GM12878 (cell line): ENCODE measurements at regions not wholly inside any gene's neighbourhood (a gene's known extent, or its start where the extent isn't known, plus 50 kb on each side); places are given as distances from the start of the nearest gene placed in this dataset.

ENCODE experiments used
- BCL3 ChIP-seq: IDR thresholded peaks from 2 replicates; pipeline ENCODE4 v1.6.1; 2011; ENCODE audit warnings: borderline replicate concordance, low read depth, mild to moderate bottlenecking, moderate library complexity, low read length; ENCODE audit not compliant: insufficient read depth, poor library complexity, severe bottlenecking
- CTCF ChIP-seq, 3 experiments: IDR thresholded peaks in 2 of 3; conservative IDR thresholded peaks in 1 of 3; 2 replicates each; pipeline ENCODE4 v1.5.1; 2011; ENCODE audit warnings: low read depth in 3 of 3, low read length in 3 of 3, mild to moderate bottlenecking in 3 of 3, control low read depth in 2 of 3, moderate library complexity in 2 of 3, inconsistent platforms in 1 of 3, mixed read lengths in 1 of 3; ENCODE audit not compliant: control insufficient read depth in 2 of 3, insufficient read depth in 1 of 3; ENCODE audit errors: extremely low read depth in 1 of 3
- E2F4 ChIP-seq: IDR thresholded peaks from 2 replicates; pipeline ENCODE4 v1.6.1; 2012; ENCODE audit warnings: low read depth, low read length, improper control_type of control experiment
- EZH2 ChIP-seq: IDR thresholded peaks from 2 replicates; pipeline ENCODE4 v1.6.1; 2012; ENCODE audit warnings: low read depth, mild to moderate bottlenecking, control low read depth, inconsistent platforms, low read length, borderline replicate concordance; ENCODE audit not compliant: control insufficient read depth
- MYC ChIP-seq: IDR thresholded peaks from 2 replicates; pipeline ENCODE4 v1.6.1; 2011; ENCODE audit warnings: mild to moderate bottlenecking, low read length, moderate library complexity, inconsistent platforms; ENCODE audit not compliant: insufficient read depth, insufficient replicate concordance, insufficient read length, severe bottlenecking
- POLR2A ChIP-seq: IDR thresholded peaks from 2 replicates; pipeline ENCODE4 v1.6.1; 2011; ENCODE audit warnings: low read depth, mild to moderate bottlenecking, low read length
- POU2F2 ChIP-seq: IDR thresholded peaks from 3 replicates; pipeline ENCODE4 v1.6.1; 2011; ENCODE audit warnings: low read depth, mild to moderate bottlenecking, low read length, borderline replicate concordance
- RFX5 ChIP-seq: IDR thresholded peaks from 2 replicates; pipeline ENCODE4 v1.6.1; 2011; ENCODE audit warnings: low read depth, low read length, improper control_type of control experiment
- ZNF274 ChIP-seq: IDR thresholded peaks from one replicate; pipeline ENCODE4 v1.8.0; 2011; ENCODE audit not compliant: insufficient read length, insufficient read depth
- ZZZ3 ChIP-seq: IDR thresholded peaks from 2 replicates; pipeline ENCODE4 v1.6.1; 2011; ENCODE audit warnings: low read depth; ENCODE audit not compliant: control insufficient read depth, insufficient read length
- TF ChIP-seq, protein P1 (sequence below): IDR thresholded peaks from 2 replicates; pipeline ENCODE4 v1.6.1; 2012; ENCODE audit warnings: low read length, inconsistent platforms

- TF ChIP-seq ZZZ3, result no peak
- TF ChIP-seq, protein P1, sequence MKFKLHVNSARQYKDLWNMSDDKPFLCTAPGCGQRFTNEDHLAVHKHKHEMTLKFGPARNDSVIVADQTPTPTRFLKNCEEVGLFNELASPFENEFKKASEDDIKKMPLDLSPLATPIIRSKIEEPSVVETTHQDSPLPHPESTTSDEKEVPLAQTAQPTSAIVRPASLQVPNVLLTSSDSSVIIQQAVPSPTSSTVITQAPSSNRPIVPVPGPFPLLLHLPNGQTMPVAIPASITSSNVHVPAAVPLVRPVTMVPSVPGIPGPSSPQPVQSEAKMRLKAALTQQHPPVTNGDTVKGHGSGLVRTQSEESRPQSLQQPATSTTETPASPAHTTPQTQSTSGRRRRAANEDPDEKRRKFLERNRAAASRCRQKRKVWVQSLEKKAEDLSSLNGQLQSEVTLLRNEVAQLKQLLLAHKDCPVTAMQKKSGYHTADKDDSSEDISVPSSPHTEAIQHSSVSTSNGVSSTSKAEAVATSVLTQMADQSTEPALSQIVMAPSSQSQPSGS, result no peak
- no peak for TF ChIP-seq BCL3
- no peak for TF ChIP-seq CTCF (IDR thresholded peaks at IDR 0.05 in 2 of 3, conservative IDR thresholded peaks at IDR 0.05 in 1 of 3; ENCODE audit: control insufficient read depth in 2 of 3, extremely low read depth in 1 of 3, insufficient read depth in 1 of 3, low read depth in 3 of 3, low read length in 3 of 3)
- no peak for TF ChIP-seq EZH2
- no peak for TF ChIP-seq MYC
- no peak for TF ChIP-seq POU2F2
- TF ChIP-seq ZNF274, result no peak
- no peak for TF ChIP-seq POLR2A
- TF ChIP-seq E2F4, result no peak
- no peak for TF ChIP-seq RFX5
These were observed 58.4 kb upstream of the ATP1B1 start for GRCh38 chr1:169048043-169048442.
